PC-9 (cell line): ENCODE measurements at regions not wholly inside any gene's neighbourhood (a gene's known extent, or its start where the extent isn't known, plus 50 kb on each side); places are given as distances from the start of the nearest gene placed in this dataset.
A peak's percentile ranks its signal among the peaks of the same experiment; 100 is the strongest.

ENCODE experiments used
- BruUV-seq: library from RNA; stranded (reverse); fragments of 400-500 nt; replicated peaks from 2 replicates; lab custom pipeline; 2021; lab: Mats Ljungman, UMichigan
- CTCF ChIA-PET: fragments of 300-600 bp; sonication (Branson Sonifier 250); formaldehyde crosslinking; loops from one replicate; lab custom pipeline; 2022; ENCODE audit warnings: antibody characterized with exemption; lab: Charles Lee
- POLR2A ChIA-PET: fragments of 300-600 bp; sonication (Branson Sonifier 250); formaldehyde crosslinking; loops from one replicate; lab custom pipeline; 2022; ENCODE audit warnings: antibody characterized with exemption; ENCODE audit not compliant: unreplicated experiment; lab: Charles Lee
- DNase-seq, 2 experiments: peaks; one replicate each; pipeline versions ENCODE4 v3.0.0 to v3.0.0-alpha.2; 2015 to 2022; ENCODE audit warnings: mixed read lengths in 1 of 2
- H2AFZ ChIP-seq: fragments of 200-600 bp; sonication (generic); 2 replicates; pipeline ENCODE4 v1.8.1; 2017; ENCODE audit warnings: antibody characterized with exemption
- H3F3A ChIP-seq: fragments of 200-600 bp; sonication (generic); 2 replicates; pipeline ENCODE4 v1.8.1; 2017; ENCODE audit warnings: antibody characterized with exemption, mild to moderate bottlenecking, low read depth; ENCODE audit not compliant: insufficient read depth
- H3K27ac ChIP-seq: fragments of 200-600 bp; sonication (generic); 2 replicates; pipeline ENCODE4 v1.6.1; 2016; ENCODE audit warnings: mixed run types
- H3K27me3 ChIP-seq: fragments of 200-600 bp; sonication (generic); 2 replicates; pipeline ENCODE4 v1.6.1; 2016; ENCODE audit warnings: low read depth, mixed run types; ENCODE audit not compliant: insufficient read depth
- H3K36me3 ChIP-seq: fragments of 200-600 bp; sonication (generic); 2 replicates; pipeline ENCODE4 v1.6.1; 2016; ENCODE audit warnings: low read depth, mixed run types
- H3K4me1 ChIP-seq: fragments of 200-600 bp; sonication (generic); replicated peaks from 2 replicates; pipeline ENCODE4 v1.6.1; 2016; ENCODE audit warnings: mixed run types; ENCODE audit not compliant: insufficient read depth
- H3K4me2 ChIP-seq: fragments of 200-600 bp; sonication (generic); 2 replicates; pipeline ENCODE4 v1.6.1; 2017; ENCODE audit warnings: mixed run types
- H3K4me3 ChIP-seq: fragments of 200-600 bp; sonication (generic); 2 replicates; pipeline ENCODE4 v1.6.1; 2016; ENCODE audit warnings: mixed run types
- H3K79me2 ChIP-seq: fragments of 200-600 bp; sonication (generic); 2 replicates; pipeline ENCODE4 v1.6.1; 2017; ENCODE audit warnings: low read depth, mixed run types
- H3K9me2 ChIP-seq: fragments of 200-600 bp; sonication (generic); 2 replicates; pipeline ENCODE4 v1.8.1; 2017; ENCODE audit warnings: mild to moderate bottlenecking; ENCODE audit not compliant: insufficient read depth
- H3K9me3 ChIP-seq: fragments of 200-600 bp; sonication (generic); 2 replicates; pipeline ENCODE4 v1.8.1; 2016; ENCODE audit warnings: low read depth; ENCODE audit not compliant: insufficient read depth
- H4K20me1 ChIP-seq: fragments of 200-600 bp; sonication (generic); 2 replicates; pipeline ENCODE4 v1.8.1; 2017; ENCODE audit not compliant: insufficient read depth
- CTCF ChIP-seq: fragments of 200-600 bp; sonication (generic); conservative IDR thresholded peaks from 2 replicates; pipeline ENCODE4 v1.6.1; 2017; ENCODE audit warnings: mixed run types, antibody characterized with exemption, mild to moderate bottlenecking, moderate library complexity
- EZH2 ChIP-seq: fragments of 200-600 bp; sonication (generic); IDR thresholded peaks from 2 replicates; pipeline ENCODE4 v1.8.0; 2017; ENCODE audit warnings: antibody characterized with exemption, low read depth
- intact Hi-C: fragments of 100-400 bp; cut with micrococcal nuclease; formaldehyde crosslinking; loops from one replicate; pipeline ENCODE4 v1.10.0; 2022; ENCODE audit not compliant: unreplicated experiment

DNA sequence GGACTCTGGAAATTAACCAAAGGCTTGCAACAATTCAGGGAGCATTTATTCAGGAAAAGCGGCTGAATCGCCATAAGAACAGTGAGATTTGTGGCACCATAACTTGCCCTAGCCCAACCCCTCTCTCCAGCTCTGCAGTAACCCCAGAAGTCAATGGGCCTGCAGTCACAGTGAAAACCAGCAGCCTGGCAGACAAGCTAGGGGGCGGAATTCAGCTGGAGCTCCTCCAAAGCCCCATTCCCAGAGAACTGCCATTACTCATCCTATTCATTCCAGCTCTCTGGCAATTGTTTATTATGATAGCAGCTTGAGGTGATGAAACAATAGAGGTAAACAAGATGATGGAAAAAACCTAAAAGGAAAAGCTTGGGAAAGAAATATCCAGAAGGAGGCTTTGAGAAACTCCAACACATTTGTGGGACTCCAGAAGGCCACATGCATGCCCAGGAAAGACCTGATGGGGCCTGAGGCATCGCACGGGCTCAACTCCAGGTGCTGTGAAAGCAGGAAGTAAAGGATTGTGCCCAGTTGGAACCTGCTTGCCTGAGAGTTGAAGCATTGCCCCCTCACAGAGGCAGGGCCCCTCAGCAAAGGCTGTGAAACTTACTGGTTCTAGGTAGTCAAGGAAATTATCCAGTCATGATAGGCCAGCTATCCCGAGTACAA lies 126.7 kb downstream of the TWIST2 start:
- ChIA-PET CTCF (interaction anchor here (0.7 kb wide), 1 partner anchor 461 kb away, joined by 7 read pairs; no protein-coding TSS in a partner anchor), POLR2A (no interaction called here)
- peak in 1 of 2 experiments; percentile 19 for DNase-seq
- no peaks in the 10 kb centered on the region for H4K20me1 ChIP-seq
- H3K9me3 ChIP-seq: peaks cover 2% of the 10 kb centered on the region; the same call in 1 of the 2 replicates
- no TSS peak for BruUV-seq
- no peak for TF ChIP-seq EZH2
- TF ChIP-seq CTCF: no peak; the same call in 1 of the 2 replicates
- H3K4me1 ChIP-seq: no peaks in the 10 kb centered on the region
- H3K36me3 ChIP-seq: no peaks in the 10 kb centered on the region
- no peak overlapping the region for H3K4me3 ChIP-seq
- intact Hi-C loops: loop anchor here (10.0 kb wide), 1 partner anchor 620 kb away; no protein-coding TSS in a partner anchor
- H3K4me2 ChIP-seq: no peak overlapping the region
- H3F3A ChIP-seq: no peaks in the 10 kb centered on the region
- H3K9me2 ChIP-seq: no peaks in the 10 kb centered on the region
- no peaks in the 10 kb centered on the region for H3K79me2 ChIP-seq
- peaks cover 22% of the 10 kb centered on the region for H3K27me3 ChIP-seq
- H2AFZ ChIP-seq: no peak overlapping the region
- H3K27ac ChIP-seq: no peak overlapping the region

DNA sequence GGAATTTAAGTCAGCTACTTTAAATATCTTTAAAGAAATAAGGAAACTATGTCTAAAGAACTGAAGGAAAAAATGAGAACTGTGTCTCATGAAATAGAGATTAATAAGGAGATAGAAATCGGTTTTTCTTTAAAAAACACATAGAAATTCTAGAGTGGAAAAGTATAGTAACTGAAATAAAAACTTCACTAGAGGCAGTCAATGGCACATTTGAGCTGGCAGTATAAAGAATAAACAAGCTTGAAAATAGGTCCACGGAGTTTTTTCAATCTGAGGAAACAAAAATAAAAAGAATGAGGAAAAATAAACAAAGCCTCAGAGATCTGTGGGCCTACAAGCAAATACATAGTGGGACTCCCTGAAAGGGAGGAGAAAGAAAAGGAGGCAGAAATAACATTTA lies 127.5 kb downstream of the TWIST2 start:
- CTCF ChIA-PET: no interaction called here
- no peak for DNase-seq
- peaks cover 5% of the 10 kb centered on the region; the same call in 1 of the 2 replicates for H3K9me3 ChIP-seq
- no peaks in the 10 kb centered on the region for H3K36me3 ChIP-seq
- no peak overlapping the region for H3K4me2 ChIP-seq
- POLR2A ChIA-PET: no interaction called here
- H2AFZ ChIP-seq: no peak overlapping the region
- no peaks in the 10 kb centered on the region for H3K4me1 ChIP-seq
- no peak overlapping the region for H3K27ac ChIP-seq
- H3K9me2 ChIP-seq: no peaks in the 10 kb centered on the region
- H3K79me2 ChIP-seq: no peaks in the 10 kb centered on the region
- no peak overlapping the region for H3K4me3 ChIP-seq
- intact Hi-C loops: loop anchor here (10.0 kb wide), 1 partner anchor 621 kb away; no protein-coding TSS in a partner anchor
- BruUV-seq: no TSS peak
- no peaks in the 10 kb centered on the region for H3F3A ChIP-seq
- H4K20me1 ChIP-seq: no peaks in the 10 kb centered on the region
- peaks cover 22% of the 10 kb centered on the region for H3K27me3 ChIP-seq
- TF ChIP-seq EZH2 (no peak), CTCF (no peak)

GRCh38 chr2:238978497-238978896 lies 130.6 kb downstream of the TWIST2 start:
- Histone ChIP-seq H4K20me1 (no peaks in the 10 kb centered on the region), H3K79me2 (no peaks in the 10 kb centered on the region), H3K9me3 (peaks cover 5% of the 10 kb centered on the region; the same call in 1 of the 2 replicates), H2AFZ (no peak overlapping the region), H3K27ac (no peak overlapping the region), H3K4me2 (no peak overlapping the region), H3F3A (no peaks in the 10 kb centered on the region), H3K9me2 (no peaks in the 10 kb centered on the region), H3K36me3 (no peaks in the 10 kb centered on the region), H3K4me3 (no peak overlapping the region), H3K27me3 (peaks cover 48% of the 10 kb centered on the region), H3K4me1 (no peaks in the 10 kb centered on the region)
- no TSS peak for BruUV-seq
- peak in 1 of 2 experiments; percentile 48 for DNase-seq
- ChIA-PET POLR2A (no interaction called here), CTCF (no interaction called here)
- no peak for TF ChIP-seq EZH2
- TF ChIP-seq CTCF: no peak
- intact Hi-C loops: loop anchor here (10.0 kb wide), 1 partner anchor 624 kb away; no protein-coding TSS in a partner anchor
